OCI-LY3 (cell line): ENCODE measurements at regions not wholly inside any gene's neighbourhood (a gene's known extent, or its start where the extent isn't known, plus 50 kb on each side); places are given as distances from the start of the nearest gene placed in this dataset.

ENCODE experiments used
- H2AFZ ChIP-seq: fragments of 200-600, 300-600 bp; shearing (Covaris generic); 2 replicates; pipeline ENCODE4 v1.6.0; 2014; ENCODE audit warnings: antibody characterized with exemption, low read depth, low read length
- H3K27ac ChIP-seq: fragments of 200-600, 300-600 bp; sonication (generic); 2 replicates; pipeline ENCODE4 v1.5.1; 2014; ENCODE audit warnings: mild to moderate bottlenecking, low read length, moderate library complexity, mixed read lengths
- H3K27me3 ChIP-seq: fragments of 200-600, 300-600 bp; sonication (generic); 2 replicates; pipeline ENCODE4 v1.6.1; 2014; ENCODE audit warnings: low read depth, low read length, mixed read lengths
- H3K36me3 ChIP-seq: fragments of 200-600, 300-600 bp; sonication (generic); replicated peaks from 2 replicates; pipeline ENCODE3; 2014; ENCODE audit warnings: low read depth, low read length, mixed read lengths
- H3K4me1 ChIP-seq: fragments of 300-600, 200-600 bp; sonication (generic); 2 replicates; pipeline ENCODE4 v1.6.1; 2014; ENCODE audit warnings: low read length, mixed read lengths
- H3K4me2 ChIP-seq: fragments of 200-600, 300-600 bp; sonication (generic); 2 replicates; pipeline ENCODE4 v1.6.1; 2014; ENCODE audit warnings: low read length, mixed read lengths
- H3K4me3 ChIP-seq: fragments of 300-600, 200-600 bp; sonication (generic); 2 replicates; pipeline ENCODE4 v1.5.1; 2014; ENCODE audit warnings: antibody characterized with exemption, mild to moderate bottlenecking, low read length, moderate library complexity
- H3K79me2 ChIP-seq: fragments of 300-600, 200-600 bp; shearing (Covaris generic); 2 replicates; pipeline ENCODE4 v1.6.1; 2014; ENCODE audit warnings: mild to moderate bottlenecking, low read length, mixed read lengths
- H3K9ac ChIP-seq: fragments of 300-600, 200-600 bp; shearing (Covaris generic); 2 replicates; pipeline ENCODE4 v1.6.0; 2014; ENCODE audit warnings: mild to moderate bottlenecking, low read length, moderate library complexity
- H3K9me3 ChIP-seq: fragments of 200-600, 300-600 bp; shearing (Covaris generic); 2 replicates; pipeline ENCODE4 v1.6.1; 2014; ENCODE audit warnings: low read length, mixed read lengths; ENCODE audit not compliant: insufficient read depth
- H4K20me1 ChIP-seq: fragments of 200-600, 300-600 bp; sonication (generic); 2 replicates; pipeline ENCODE4 v1.6.1; 2016; ENCODE audit warnings: low read length, mixed read lengths; ENCODE audit not compliant: insufficient read depth
- EZH2phosphoT487 ChIP-seq: fragments of 200-600 bp; shearing (Covaris generic); IDR thresholded peaks from 2 replicates; pipeline ENCODE4 v1.6.1; 2018; ENCODE audit warnings: antibody characterized with exemption, mixed run types, low read depth
- TF ChIP-seq, protein P1 (sequence below): fragments of 200-600, 300-600 bp; sonication (generic); IDR thresholded peaks from 2 replicates; pipeline ENCODE4 v1.5.1; 2014; ENCODE audit warnings: antibody characterized with exemption, low read length, low read depth

DNA sequence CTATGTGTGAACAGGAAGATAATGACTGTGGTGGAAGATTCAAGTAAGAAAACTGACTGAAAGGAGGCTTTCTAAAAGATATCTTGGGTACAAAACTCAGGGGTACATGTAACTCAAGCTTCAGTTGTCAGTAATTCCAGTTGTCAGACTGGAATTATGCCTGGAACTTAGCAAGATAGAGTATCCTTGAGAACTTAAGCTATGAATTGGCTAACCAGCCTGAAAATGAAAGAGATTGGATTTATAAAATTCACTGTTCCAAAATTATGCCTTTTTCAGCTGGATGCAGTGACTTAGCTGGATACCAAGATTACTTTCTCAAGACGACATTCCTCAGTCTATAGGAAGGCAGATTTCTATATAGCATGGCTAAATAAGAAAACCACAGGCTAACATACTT, 221.9 kb upstream of the ZBTB20 start:
- H3K4me1 ChIP-seq = no peaks in the 10 kb centered on the region
- H3K79me2 ChIP-seq = no peaks in the 10 kb centered on the region
- no peak for TF ChIP-seq EZH2phosphoT487
- TF ChIP-seq, protein P1, sequence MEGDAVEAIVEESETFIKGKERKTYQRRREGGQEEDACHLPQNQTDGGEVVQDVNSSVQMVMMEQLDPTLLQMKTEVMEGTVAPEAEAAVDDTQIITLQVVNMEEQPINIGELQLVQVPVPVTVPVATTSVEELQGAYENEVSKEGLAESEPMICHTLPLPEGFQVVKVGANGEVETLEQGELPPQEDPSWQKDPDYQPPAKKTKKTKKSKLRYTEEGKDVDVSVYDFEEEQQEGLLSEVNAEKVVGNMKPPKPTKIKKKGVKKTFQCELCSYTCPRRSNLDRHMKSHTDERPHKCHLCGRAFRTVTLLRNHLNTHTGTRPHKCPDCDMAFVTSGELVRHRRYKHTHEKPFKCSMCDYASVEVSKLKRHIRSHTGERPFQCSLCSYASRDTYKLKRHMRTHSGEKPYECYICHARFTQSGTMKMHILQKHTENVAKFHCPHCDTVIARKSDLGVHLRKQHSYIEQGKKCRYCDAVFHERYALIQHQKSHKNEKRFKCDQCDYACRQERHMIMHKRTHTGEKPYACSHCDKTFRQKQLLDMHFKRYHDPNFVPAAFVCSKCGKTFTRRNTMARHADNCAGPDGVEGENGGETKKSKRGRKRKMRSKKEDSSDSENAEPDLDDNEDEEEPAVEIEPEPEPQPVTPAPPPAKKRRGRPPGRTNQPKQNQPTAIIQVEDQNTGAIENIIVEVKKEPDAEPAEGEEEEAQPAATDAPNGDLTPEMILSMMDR = no peak
- H3K27me3 ChIP-seq = no peaks in the 10 kb centered on the region
- no peak overlapping the region for H2AFZ ChIP-seq
- H3K9ac ChIP-seq = no peak overlapping the region
- H3K36me3 ChIP-seq = no peaks in the 10 kb centered on the region
- no peak overlapping the region for H3K4me3 ChIP-seq
- H4K20me1 ChIP-seq = no peaks in the 10 kb centered on the region
- H3K4me2 ChIP-seq = no peak overlapping the region
- no peaks in the 10 kb centered on the region for H3K9me3 ChIP-seq
- H3K27ac ChIP-seq = no peak overlapping the region

DNA sequence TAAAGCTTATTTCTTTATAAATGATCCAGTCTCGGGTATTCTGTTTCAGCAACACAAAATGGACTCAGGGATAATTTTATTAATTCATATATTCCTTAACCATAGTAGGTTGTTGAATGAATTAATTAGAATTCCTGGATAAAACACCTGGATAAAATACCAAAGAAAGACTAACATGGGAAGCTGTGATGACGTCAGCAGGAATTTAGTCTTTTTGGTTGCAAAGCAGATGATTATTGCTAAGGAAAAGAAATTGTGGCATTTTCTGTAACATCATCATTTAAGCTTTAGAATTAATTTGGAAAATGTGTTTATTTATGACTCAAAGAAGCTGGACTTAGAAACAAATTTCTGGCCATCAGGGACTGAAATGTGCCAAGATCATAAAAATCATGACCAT, 228.3 kb upstream of the ZBTB20 start:
- peaks cover 5% of the 10 kb centered on the region for H3K4me1 ChIP-seq
- H3K4me3 ChIP-seq = no peak overlapping the region
- no peak overlapping the region for H3K4me2 ChIP-seq
- no peaks in the 10 kb centered on the region for H3K79me2 ChIP-seq
- no peak overlapping the region for H3K27ac ChIP-seq
- no peaks in the 10 kb centered on the region for H4K20me1 ChIP-seq
- no peak overlapping the region for H2AFZ ChIP-seq
- TF ChIP-seq EZH2phosphoT487 = no peak
- TF ChIP-seq, protein P1 = no peak
- H3K9ac ChIP-seq = no peak overlapping the region
- no peaks in the 10 kb centered on the region for H3K27me3 ChIP-seq
- no peaks in the 10 kb centered on the region for H3K36me3 ChIP-seq
- H3K9me3 ChIP-seq = no peaks in the 10 kb centered on the region

- Histone ChIP-seq H3K36me3 (no peaks in the 10 kb centered on the region), H3K9me3 (no peaks in the 10 kb centered on the region), H3K4me3 (no peak overlapping the region), H2AFZ (no peak overlapping the region), H3K4me1 (peaks cover 5% of the 10 kb centered on the region), H3K27ac (no peak overlapping the region), H3K4me2 (no peak overlapping the region), H3K9ac (no peak overlapping the region), H3K79me2 (no peaks in the 10 kb centered on the region), H4K20me1 (no peaks in the 10 kb centered on the region), H3K27me3 (no peaks in the 10 kb centered on the region)
- TF ChIP-seq EZH2phosphoT487 = no peak
- TF ChIP-seq, protein P1 = no peak; the same call in 1 of the 2 replicates
Measured at GRCh38 chr3:115380883-115381572, 233.9 kb upstream of the ZBTB20 start.

DNA sequence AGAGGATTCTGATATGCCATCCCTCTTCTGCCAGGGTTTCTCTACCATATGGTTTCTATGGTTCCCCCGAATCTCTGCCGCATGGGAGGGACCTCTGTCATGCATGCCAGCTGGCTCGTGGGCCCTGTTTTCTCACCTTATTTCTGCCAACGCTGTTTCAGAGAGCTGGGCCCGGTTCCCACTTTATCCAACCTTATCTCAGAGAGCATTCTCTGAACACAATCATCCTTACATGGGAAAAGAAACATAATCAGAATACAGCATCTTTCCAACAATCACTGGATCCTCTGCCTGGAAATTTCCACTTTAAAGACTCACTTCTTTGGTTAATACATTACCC, 234.5 kb upstream of the ZBTB20 start:
- Histone ChIP-seq H4K20me1 (no peaks in the 10 kb centered on the region), H3K9ac (no peak overlapping the region), H3K4me2 (no peak overlapping the region), H3K27ac (no peak overlapping the region), H3K4me1 (peaks cover 5% of the 10 kb centered on the region), H2AFZ (no peak overlapping the region), H3K79me2 (no peaks in the 10 kb centered on the region), H3K4me3 (no peak overlapping the region), H3K27me3 (no peaks in the 10 kb centered on the region), H3K36me3 (no peaks in the 10 kb centered on the region), H3K9me3 (no peaks in the 10 kb centered on the region)
- no peak for TF ChIP-seq EZH2phosphoT487
- TF ChIP-seq, protein P1 = no peak
